ENCODE measurements at regions not wholly inside any gene's neighbourhood (a gene's known extent, or its start where the extent isn't known, plus 50 kb on each side); places are given as distances from the start of the nearest gene placed in this dataset.
"Not testable (repeated sequence)": the region's sequence is repeated elsewhere in the genome, so short reads cannot be mapped to it uniquely, and the experiment has no call there.

- not testable (repeated sequence) for H3K27ac Mint-ChIP-seq; DNase-seq; H3K27me3 Mint-ChIP-seq (ENCODE audit: low read depth in 3 of 3); H3K4me3 Mint-ChIP-seq; H3K4me1 Mint-ChIP-seq; H3K36me3 Mint-ChIP-seq
- H3K9me3 Mint-ChIP-seq: peaks cover 3 to 48% (median 27%) of the 10 kb centered on the region in 6 donors
Measured at GRCh38 chr2:183849826-183850225, 725.6 kb downstream of the NUP35 start.

- H3K9me3 Mint-ChIP-seq: peaks cover 7 to 36% (median 20%) of the 10 kb centered on the region in 6 donors
- H3K36me3 Mint-ChIP-seq: no peaks in the 10 kb centered on the region
- no peak overlapping the region for H3K4me3 Mint-ChIP-seq
- H3K27ac Mint-ChIP-seq: no peak overlapping the region
- H3K27me3 Mint-ChIP-seq (ENCODE audit: low read depth in 3 of 3): peaks cover 0 to 2% (median 0%) of the 10 kb centered on the region in 3 donors
- no peak for DNase-seq
- H3K4me1 Mint-ChIP-seq: no peaks in the 10 kb centered on the region
Measured at GRCh38 chr2:183859129-183859528, 734.9 kb downstream of the NUP35 start.

- no peaks in the 10 kb centered on the region for H3K36me3 Mint-ChIP-seq
- no peak overlapping the region for H3K4me3 Mint-ChIP-seq
- no peaks in the 10 kb centered on the region for H3K4me1 Mint-ChIP-seq
- no peak overlapping the region for H3K27ac Mint-ChIP-seq
- no peak for DNase-seq
- peaks cover 6 to 22% (median 12%) of the 10 kb centered on the region in 6 donors for H3K9me3 Mint-ChIP-seq
- no peaks in the 10 kb centered on the region for H3K27me3 Mint-ChIP-seq (ENCODE audit: low read depth in 3 of 3)
Measured at GRCh38 chr2:183866666-183867065, 731.7 kb upstream of the ZNF804A start.

GRCh38 chr2:183867206-183867605 lies 731.1 kb upstream of the ZNF804A start:
- H3K4me3 Mint-ChIP-seq: no peak overlapping the region
- H3K36me3 Mint-ChIP-seq: no peaks in the 10 kb centered on the region
- H3K9me3 Mint-ChIP-seq: peaks cover 6 to 19% (median 12%) of the 10 kb centered on the region in 6 donors
- no peaks in the 10 kb centered on the region for H3K4me1 Mint-ChIP-seq
- DNase-seq: no peak
- no peak overlapping the region for H3K27ac Mint-ChIP-seq
- no peaks in the 10 kb centered on the region for H3K27me3 Mint-ChIP-seq (ENCODE audit: low read depth in 3 of 3)

GRCh38 chr2:183868153-183868552 lies 730.2 kb upstream of the ZNF804A start:
- DNase-seq: no peak
- H3K27ac Mint-ChIP-seq: no peak overlapping the region
- peaks cover 6 to 20% (median 15%) of the 10 kb centered on the region in 6 donors for H3K9me3 Mint-ChIP-seq
- no peaks in the 10 kb centered on the region for H3K27me3 Mint-ChIP-seq (ENCODE audit: low read depth in 3 of 3)
- no peaks in the 10 kb centered on the region for H3K36me3 Mint-ChIP-seq
- H3K4me1 Mint-ChIP-seq: no peaks in the 10 kb centered on the region
- no peak overlapping the region for H3K4me3 Mint-ChIP-seq

GRCh38 chr2:183868707-183869106 lies 729.6 kb upstream of the ZNF804A start:
- no peak overlapping the region for H3K27ac Mint-ChIP-seq

GRCh38 chr2:183872131-183872530 lies 726.2 kb upstream of the ZNF804A start:
- Mint-ChIP-seq H3K9me3 (peaks cover 0 to 30% (median 14%) of the 10 kb centered on the region in 6 donors), H3K27ac (no peak overlapping the region), H3K4me1 (no peaks in the 10 kb centered on the region), H3K4me3 (no peak overlapping the region), H3K36me3 (no peaks in the 10 kb centered on the region), H3K27me3 (ENCODE audit: low read depth in 3 of 3) (peaks cover 0 to under 1% (median 0%) of the 10 kb centered on the region in 3 donors)
- DNase-seq: no peak

More at GRCh38 chr2:183868707-183869106, 729.6 kb upstream of the ZNF804A start:
- DNase-seq: no peak
- H3K4me1 Mint-ChIP-seq: no peaks in the 10 kb centered on the region
- H3K4me3 Mint-ChIP-seq: no peak overlapping the region
- no peaks in the 10 kb centered on the region for H3K27me3 Mint-ChIP-seq (ENCODE audit: low read depth in 3 of 3)
- H3K36me3 Mint-ChIP-seq: no peaks in the 10 kb centered on the region
- H3K9me3 Mint-ChIP-seq: peaks cover 6 to 26% (median 18%) of the 10 kb centered on the region in 6 donors

GRCh38 chr2:183881978-183882377 lies 716.4 kb upstream of the ZNF804A start:
- no peak overlapping the region for H3K4me3 Mint-ChIP-seq
- peaks cover 0 to 2% (median 0%) of the 10 kb centered on the region in 3 donors for H3K27me3 Mint-ChIP-seq (ENCODE audit: low read depth in 3 of 3)
- H3K36me3 Mint-ChIP-seq: no peaks in the 10 kb centered on the region
- no peak overlapping the region for H3K27ac Mint-ChIP-seq
- no peak for DNase-seq
- peaks cover 8 to 61% (median 39%) of the 10 kb centered on the region in 6 donors for H3K9me3 Mint-ChIP-seq
- no peaks in the 10 kb centered on the region for H3K4me1 Mint-ChIP-seq

- Mint-ChIP-seq H3K36me3 (no peaks in the 10 kb centered on the region), H3K9me3 (peaks cover 5 to 38% (median 18%) of the 10 kb centered on the region in 6 donors), H3K4me1 (no peaks in the 10 kb centered on the region), H3K27me3 (ENCODE audit: low read depth in 3 of 3) (peaks cover 0 to 5% (median 0%) of the 10 kb centered on the region in 3 donors), H3K4me3 (no peak overlapping the region), H3K27ac (no peak overlapping the region)
- no peak for DNase-seq
Measured at GRCh38 chr2:183892315-183892941, 705.9 kb upstream of the ZNF804A start.

GRCh38 chr2:183898641-183899040 lies 699.7 kb upstream of the ZNF804A start:
- Mint-ChIP-seq H3K36me3 (no peaks in the 10 kb centered on the region), H3K27ac (no peak overlapping the region), H3K4me3 (no peak overlapping the region), H3K9me3 (peaks cover 12 to 31% (median 24%) of the 10 kb centered on the region in 6 donors), H3K4me1 (no peaks in the 10 kb centered on the region), H3K27me3 (ENCODE audit: low read depth in 3 of 3) (peaks cover 0 to 5% (median 0%) of the 10 kb centered on the region in 3 donors)
- no peak for DNase-seq

GRCh38 chr2:183901931-183902330 lies 696.4 kb upstream of the ZNF804A start:
- Mint-ChIP-seq H3K27ac (no peak overlapping the region), H3K9me3 (peaks cover 13 to 27% (median 19%) of the 10 kb centered on the region in 6 donors), H3K36me3 (no peaks in the 10 kb centered on the region), H3K4me3 (no peak overlapping the region), H3K27me3 (ENCODE audit: low read depth in 3 of 3) (no peaks in the 10 kb centered on the region), H3K4me1 (no peaks in the 10 kb centered on the region)
- DNase-seq: no peak

GRCh38 chr2:183903026-183903425 lies 695.3 kb upstream of the ZNF804A start:
- Mint-ChIP-seq H3K27ac (no peak overlapping the region), H3K9me3 (peaks cover 9 to 27% (median 22%) of the 10 kb centered on the region in 6 donors), H3K4me1 (no peaks in the 10 kb centered on the region), H3K36me3 (no peaks in the 10 kb centered on the region), H3K27me3 (ENCODE audit: low read depth in 3 of 3) (no peaks in the 10 kb centered on the region), H3K4me3 (no peak overlapping the region)
- DNase-seq: no peak

GRCh38 chr2:183916041-183916440 lies 682.3 kb upstream of the ZNF804A start:
- not testable (repeated sequence) for H3K36me3 Mint-ChIP-seq; H3K4me3 Mint-ChIP-seq; DNase-seq; H3K4me1 Mint-ChIP-seq; H3K27me3 Mint-ChIP-seq (ENCODE audit: low read depth in 3 of 3); H3K27ac Mint-ChIP-seq
- peaks cover 2 to 24% (median 15%) of the 10 kb centered on the region in 6 donors for H3K9me3 Mint-ChIP-seq

GRCh38 chr2:183919167-183919566 lies 679.2 kb upstream of the ZNF804A start:
- H3K4me3 Mint-ChIP-seq: no peak overlapping the region
- H3K27ac Mint-ChIP-seq: no peak overlapping the region
- no peaks in the 10 kb centered on the region for H3K27me3 Mint-ChIP-seq (ENCODE audit: low read depth in 3 of 3)
- no peaks in the 10 kb centered on the region for H3K36me3 Mint-ChIP-seq
- no peak for DNase-seq
- no peaks in the 10 kb centered on the region for H3K4me1 Mint-ChIP-seq
- peaks cover 5 to 40% (median 16%) of the 10 kb centered on the region in 6 donors for H3K9me3 Mint-ChIP-seq

GRCh38 chr2:183919926-183920325 lies 678.4 kb upstream of the ZNF804A start:
- H3K4me1 Mint-ChIP-seq: no peaks in the 10 kb centered on the region
- no peaks in the 10 kb centered on the region for H3K36me3 Mint-ChIP-seq
- no peak overlapping the region for H3K4me3 Mint-ChIP-seq
- H3K9me3 Mint-ChIP-seq: peaks cover 7 to 46% (median 17%) of the 10 kb centered on the region in 6 donors
- no peak for DNase-seq
- no peak overlapping the region for H3K27ac Mint-ChIP-seq
- no peaks in the 10 kb centered on the region for H3K27me3 Mint-ChIP-seq (ENCODE audit: low read depth in 3 of 3)

All from immature natural killer cell (primary cell).